ENCODE measurements at regions not wholly inside any gene's neighbourhood (a gene's known extent, or its start where the extent isn't known, plus 50 kb on each side); places are given as distances from the start of the nearest gene placed in this dataset.
"Not testable (repeated sequence)": the region's sequence is repeated elsewhere in the genome, so short reads cannot be mapped to it uniquely, and the experiment has no call there.

DNA sequence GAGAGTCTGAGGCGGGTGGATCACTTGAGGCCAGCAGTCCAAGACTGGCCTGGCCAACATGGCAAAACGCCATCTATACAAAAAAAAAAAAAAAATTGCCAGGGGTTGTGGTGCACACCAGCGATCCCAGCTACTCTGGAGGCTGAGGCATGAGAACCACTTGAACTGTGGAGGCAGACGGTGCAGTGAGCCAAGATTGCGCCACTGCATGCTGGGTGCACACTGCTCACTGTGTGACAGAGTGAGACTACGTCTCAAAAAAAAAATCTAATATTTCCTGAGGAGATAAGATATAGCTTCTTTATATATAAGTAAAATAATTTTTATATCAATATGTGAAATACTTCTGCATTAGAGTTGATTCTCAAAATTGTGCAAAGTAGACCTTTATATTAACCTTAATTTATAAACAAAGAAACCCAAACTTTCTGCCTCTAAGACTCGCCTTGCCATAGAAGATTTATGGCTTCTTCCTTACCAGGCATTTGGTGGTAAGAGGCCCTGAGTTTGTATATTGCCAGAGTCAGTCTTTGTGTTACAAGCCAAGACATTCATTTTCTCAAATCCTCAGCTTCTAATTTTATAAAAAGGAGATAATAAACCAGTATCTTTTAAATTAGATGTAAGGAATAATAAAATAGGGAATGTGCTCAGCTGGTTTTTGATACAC lies 1226.7 kb downstream of the FLRT2 start:
- Histone ChIP-seq H3K4me3 (no peak overlapping the region), H3K4me1 (no peaks in the 10 kb centered on the region), H3K36me3 (no peaks in the 10 kb centered on the region), H3K27ac (no peak overlapping the region), H3K9me3 (no peaks in the 10 kb centered on the region), H3K27me3 (no peaks in the 10 kb centered on the region)
- 65% methylated on average over 7 of the region's 7 CpGs for WGBS (ENCODE audit: insufficient coverage, low coverage, low lambda C conversion rate, missing lambda C conversion rate)
- ATAC-seq (no peak), DNase-seq (no peak)
- intact Hi-C loops (cut with DNase I): no loop called here
- TF ChIP-seq POLR2A (IDR thresholded peaks at IDR 0.05): no peak
- TF ChIP-seq, protein P1, sequence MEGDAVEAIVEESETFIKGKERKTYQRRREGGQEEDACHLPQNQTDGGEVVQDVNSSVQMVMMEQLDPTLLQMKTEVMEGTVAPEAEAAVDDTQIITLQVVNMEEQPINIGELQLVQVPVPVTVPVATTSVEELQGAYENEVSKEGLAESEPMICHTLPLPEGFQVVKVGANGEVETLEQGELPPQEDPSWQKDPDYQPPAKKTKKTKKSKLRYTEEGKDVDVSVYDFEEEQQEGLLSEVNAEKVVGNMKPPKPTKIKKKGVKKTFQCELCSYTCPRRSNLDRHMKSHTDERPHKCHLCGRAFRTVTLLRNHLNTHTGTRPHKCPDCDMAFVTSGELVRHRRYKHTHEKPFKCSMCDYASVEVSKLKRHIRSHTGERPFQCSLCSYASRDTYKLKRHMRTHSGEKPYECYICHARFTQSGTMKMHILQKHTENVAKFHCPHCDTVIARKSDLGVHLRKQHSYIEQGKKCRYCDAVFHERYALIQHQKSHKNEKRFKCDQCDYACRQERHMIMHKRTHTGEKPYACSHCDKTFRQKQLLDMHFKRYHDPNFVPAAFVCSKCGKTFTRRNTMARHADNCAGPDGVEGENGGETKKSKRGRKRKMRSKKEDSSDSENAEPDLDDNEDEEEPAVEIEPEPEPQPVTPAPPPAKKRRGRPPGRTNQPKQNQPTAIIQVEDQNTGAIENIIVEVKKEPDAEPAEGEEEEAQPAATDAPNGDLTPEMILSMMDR (IDR thresholded peaks at IDR 0.05): no peak

DNA sequence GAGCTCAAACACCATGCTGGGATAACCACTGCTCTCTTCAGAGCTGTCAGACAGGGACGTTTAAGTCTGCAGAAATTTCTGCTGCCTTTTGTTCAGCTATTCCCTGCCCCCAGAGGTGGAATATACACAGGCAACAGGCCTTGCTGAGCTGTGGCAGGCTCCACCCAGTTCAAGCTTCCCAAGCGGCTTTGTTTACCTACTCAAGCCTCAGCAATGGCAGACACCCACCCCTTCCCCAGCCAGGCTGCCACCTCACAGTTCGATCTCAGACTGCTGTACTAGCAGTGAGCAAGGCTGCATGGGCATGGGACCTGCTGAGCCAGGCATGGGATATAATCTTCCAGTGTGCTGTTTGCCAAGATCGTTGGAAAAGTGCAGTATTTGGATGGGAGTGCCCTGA lies 1220.5 kb downstream of the FLRT2 start:
- not testable (repeated sequence) for DNase-seq, H3K27ac ChIP-seq

DNA sequence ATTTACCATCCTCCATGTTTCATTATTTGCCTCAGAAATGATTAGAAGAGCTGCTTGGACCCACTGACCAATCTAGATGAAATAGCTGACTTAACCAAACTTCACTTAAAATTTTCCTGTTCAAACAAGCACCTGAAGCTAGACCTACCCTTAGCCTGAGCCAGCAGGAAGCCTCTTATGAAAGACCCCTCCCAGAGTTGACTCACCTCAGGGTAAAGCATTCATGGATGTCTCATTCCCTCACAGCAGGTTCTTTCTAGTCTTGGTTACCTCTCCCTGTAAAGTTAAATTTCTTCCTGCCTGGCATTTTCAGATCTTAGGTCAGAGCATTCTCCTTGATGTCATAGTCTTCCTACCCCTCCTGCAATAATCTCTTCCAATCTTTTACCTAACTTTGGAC lies 1209.8 kb downstream of the FLRT2 start:
- TF ChIP-seq, protein P1 (IDR thresholded peaks at IDR 0.05): no peak
- no peak for TF ChIP-seq POLR2A (IDR thresholded peaks at IDR 0.05)
- Histone ChIP-seq H3K4me1 (no peaks in the 10 kb centered on the region), H3K36me3 (no peaks in the 10 kb centered on the region), H3K27ac (no peak overlapping the region), H3K4me3 (no peak overlapping the region), H3K9me3 (no peaks in the 10 kb centered on the region), H3K27me3 (no peaks in the 10 kb centered on the region)
- DNase-seq: no peak
- intact Hi-C loops (cut with DNase I): no loop called here
- ATAC-seq: no peak

More for the DNA sequence above, 1220.5 kb downstream of the FLRT2 start:
- 92% methylated on average over 2 of the region's 4 CpGs for WGBS (ENCODE audit: insufficient coverage, low coverage, low lambda C conversion rate, missing lambda C conversion rate)
- H3K27me3 ChIP-seq; H3K4me3 ChIP-seq; H3K9me3 ChIP-seq; H3K36me3 ChIP-seq; H3K4me1 ChIP-seq; intact Hi-C loops (cut with DNase I); ATAC-seq: not testable (repeated sequence)

DNA sequence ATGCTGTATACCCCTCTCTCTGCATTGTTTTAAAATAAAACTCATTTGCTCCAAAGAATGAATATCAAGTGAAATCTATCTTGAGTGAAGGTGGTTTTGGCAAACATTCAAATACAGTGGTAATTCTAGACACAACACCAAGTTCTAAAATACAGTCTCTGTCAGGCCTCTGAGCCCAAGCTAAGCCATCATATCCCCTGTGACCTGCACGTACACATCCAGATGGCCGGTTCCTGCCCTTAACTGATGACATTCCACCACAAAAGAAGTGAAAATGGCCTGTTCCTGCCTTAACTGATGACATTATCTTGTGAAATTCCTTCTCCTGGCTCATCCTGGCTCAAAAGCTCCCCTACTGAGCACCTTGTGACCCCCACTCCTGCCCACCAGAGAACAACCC lies 1201.5 kb downstream of the FLRT2 start:
- H3K4me1 ChIP-seq; H3K36me3 ChIP-seq; H3K9me3 ChIP-seq; H3K27ac ChIP-seq; DNase-seq; intact Hi-C loops (cut with DNase I); H3K4me3 ChIP-seq; H3K27me3 ChIP-seq; ATAC-seq: not testable (repeated sequence)
- WGBS (ENCODE audit: insufficient coverage, low coverage, low lambda C conversion rate, missing lambda C conversion rate): 92% methylated on average over 2 of the region's 2 CpGs

DNA sequence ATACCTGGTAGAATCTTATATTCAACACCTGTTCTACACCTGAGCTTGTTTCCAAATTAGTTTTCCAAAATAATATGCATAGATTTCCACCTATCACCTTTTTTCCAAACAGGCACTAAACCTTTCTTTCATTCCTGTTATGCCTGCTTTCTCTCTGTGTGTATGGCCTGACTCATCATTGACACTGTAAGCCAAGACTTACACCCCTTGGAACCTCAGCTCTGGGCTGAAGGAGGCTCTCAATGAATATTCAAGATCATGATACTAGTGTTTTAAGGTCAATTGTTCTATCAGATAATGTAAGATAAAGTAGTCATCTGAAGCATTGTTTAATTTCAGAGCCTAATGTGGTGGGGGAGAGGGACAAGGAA lies 1193.3 kb downstream of the FLRT2 start:
- H3K27ac ChIP-seq: peak overlapping the region in 2 of 3 donors; percentile 10 to 14
- H3K36me3 ChIP-seq: no peaks in the 10 kb centered on the region
- ATAC-seq (peak in 3 of 4 donors; percentile 37 to 87 (median 51)), DNase-seq (no peak)
- H3K4me1 ChIP-seq: peaks cover 0 to 13% (median 0%) of the 10 kb centered on the region in 4 donors
- no peaks in the 10 kb centered on the region for H3K27me3 ChIP-seq
- TF ChIP-seq POLR2A (IDR thresholded peaks at IDR 0.05): no peak
- TF ChIP-seq, protein P1 (IDR thresholded peaks at IDR 0.05): no peak
- H3K9me3 ChIP-seq: no peaks in the 10 kb centered on the region
- no peak overlapping the region for H3K4me3 ChIP-seq
- intact Hi-C loops (cut with DNase I): no loop called here

Data from right lobe of liver (tissue), 6 donors.